ENCODE measurements at regions not wholly inside any gene's neighbourhood (a gene's known extent, or its start where the extent isn't known, plus 50 kb on each side); places are given as distances from the start of the nearest gene placed in this dataset.
"Not testable (repeated sequence)": the region's sequence is repeated elsewhere in the genome, so short reads cannot be mapped to it uniquely, and the experiment has no call there.

DNA sequence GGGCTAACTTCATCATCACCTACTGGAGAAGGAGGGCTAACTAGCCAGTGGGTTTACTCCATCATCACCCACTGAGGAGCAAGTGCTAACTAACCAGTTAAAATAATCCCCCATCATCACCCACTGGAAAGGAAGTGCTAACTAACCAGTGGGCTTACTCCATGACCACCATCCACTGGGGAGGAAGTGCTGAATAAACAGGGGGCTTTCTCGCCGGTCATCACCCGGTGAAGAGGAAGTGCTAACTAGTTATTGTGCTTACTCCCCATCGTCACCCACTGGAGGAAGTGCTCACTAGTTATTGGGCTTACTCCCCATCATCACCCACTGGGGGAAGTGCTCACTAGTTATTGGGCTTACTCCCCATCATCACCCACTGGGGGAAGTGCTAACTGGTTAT is 124.4 kb upstream of the SALL3 start:
- DNase-seq (ENCODE audit: low read depth) = no peak

DNA sequence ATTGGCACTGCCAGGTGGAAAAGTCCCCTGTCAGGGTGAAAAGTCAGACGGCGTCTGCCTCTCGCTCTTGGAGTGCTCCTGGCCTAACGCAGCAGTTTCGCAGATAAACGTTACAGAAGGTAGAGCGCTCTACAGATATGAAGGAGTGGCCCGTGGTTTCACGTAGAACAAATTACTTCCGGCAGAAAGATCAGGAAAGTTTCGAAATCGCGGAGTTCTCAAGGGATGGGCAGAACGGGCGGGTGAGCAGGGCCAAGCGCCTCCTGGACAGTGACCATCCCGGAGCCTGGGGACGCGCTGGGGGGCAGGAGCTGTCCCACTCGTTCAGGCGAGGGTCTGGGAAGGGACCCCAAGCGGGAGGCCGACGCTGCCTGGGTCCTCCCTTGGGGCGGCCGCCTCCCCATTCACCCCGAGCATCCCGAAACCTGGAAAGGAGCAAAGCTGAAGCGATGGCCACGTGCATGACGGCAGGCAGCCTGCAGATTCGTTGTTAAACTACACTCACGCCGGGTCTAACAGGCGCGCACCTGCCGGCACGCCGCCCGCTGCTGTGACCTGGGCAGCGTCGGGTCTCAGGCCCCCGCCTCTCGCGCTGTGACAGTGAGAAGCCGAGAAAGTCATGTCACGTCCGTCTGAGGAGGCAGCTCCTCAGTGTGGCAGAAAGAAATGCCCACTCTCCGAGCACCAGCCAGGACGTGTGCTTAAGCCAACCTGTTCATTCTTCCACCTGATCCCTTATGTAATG is 122.9 kb upstream of the SALL3 start:
- DNase-seq (ENCODE audit: low read depth) = no peak

DNA sequence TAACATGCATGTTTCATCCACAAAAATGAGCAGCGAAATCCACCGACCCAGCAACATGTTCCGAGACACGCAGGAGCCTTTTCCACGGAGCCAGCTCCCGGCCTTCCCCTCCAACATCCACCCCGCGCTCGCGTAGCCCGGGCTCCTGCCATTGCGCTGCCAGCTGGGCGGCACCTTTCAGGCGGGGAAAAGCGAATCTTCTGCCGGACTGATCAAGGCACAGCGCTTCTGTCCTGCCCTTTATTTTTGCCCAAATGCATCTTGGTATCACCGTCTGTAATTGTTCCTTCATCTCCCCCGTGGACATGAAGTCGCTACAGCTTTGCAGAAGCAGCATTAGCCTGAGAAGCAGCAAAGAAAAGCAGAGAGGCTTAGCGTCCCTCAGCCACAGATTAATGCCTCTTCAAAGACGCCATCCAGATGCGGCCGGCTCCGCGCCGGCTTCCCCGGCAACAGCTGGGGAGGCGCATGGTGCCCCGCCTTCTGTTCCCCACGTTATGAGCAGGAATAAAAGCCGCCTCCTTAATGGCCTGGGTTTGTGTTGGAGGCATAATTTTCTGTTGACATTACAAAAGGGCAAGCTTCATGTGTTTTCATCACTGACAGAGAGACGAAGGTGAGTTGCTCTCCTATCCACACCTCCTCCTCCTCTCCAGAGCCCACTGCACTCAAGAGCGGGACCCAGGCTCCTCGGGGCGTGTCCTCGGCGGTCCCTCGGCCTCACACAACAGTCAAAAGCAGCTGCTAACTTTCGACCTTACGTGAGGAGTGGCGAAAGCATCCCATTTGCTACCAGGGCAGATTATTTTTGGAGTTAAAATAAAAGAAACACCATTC is 122.1 kb upstream of the SALL3 start:
- DNase-seq (ENCODE audit: low read depth) = no peak

DNA sequence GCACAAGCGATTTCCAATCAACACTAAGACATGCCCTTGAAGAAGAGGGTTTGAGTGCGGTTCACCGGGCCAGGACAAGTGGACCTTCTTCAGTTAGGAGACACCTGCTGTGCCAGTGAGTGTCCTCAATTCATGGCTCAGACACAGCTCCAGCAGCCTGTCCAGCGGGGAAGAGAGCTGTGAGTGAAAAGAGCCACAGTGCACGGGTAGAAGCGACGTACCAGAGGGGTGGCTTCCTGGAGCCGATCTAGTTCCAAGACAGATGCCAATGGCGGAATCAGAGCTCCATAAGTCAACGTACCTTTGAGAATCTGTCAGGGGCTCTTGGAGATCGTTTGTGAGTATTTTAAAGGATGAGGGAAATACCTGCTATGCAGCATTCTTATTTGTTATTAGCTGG is 119.9 kb upstream of the SALL3 start:
- no peak for DNase-seq (ENCODE audit: low read depth)

DNA sequence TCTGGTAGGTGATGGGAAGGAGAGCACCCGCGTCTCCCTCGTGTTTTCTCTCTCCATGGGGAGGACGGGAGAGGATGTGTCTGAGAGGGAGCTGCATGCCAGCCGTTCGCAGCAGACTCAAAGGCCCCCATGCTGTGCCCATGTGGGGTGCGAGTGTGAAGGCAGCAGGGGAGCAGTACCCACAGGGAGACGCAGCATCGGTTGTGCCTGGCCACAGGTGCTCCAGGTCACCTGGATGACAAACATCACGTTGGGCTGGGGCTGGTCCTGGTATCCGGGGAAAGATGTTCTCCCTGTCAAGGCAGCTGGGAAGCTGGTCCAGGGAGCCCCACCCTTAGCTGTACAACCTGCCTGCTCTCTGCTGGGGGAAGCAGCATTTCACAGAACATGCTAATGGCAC is 119.5 kb upstream of the SALL3 start:
- no peak for DNase-seq (ENCODE audit: low read depth)

DNA sequence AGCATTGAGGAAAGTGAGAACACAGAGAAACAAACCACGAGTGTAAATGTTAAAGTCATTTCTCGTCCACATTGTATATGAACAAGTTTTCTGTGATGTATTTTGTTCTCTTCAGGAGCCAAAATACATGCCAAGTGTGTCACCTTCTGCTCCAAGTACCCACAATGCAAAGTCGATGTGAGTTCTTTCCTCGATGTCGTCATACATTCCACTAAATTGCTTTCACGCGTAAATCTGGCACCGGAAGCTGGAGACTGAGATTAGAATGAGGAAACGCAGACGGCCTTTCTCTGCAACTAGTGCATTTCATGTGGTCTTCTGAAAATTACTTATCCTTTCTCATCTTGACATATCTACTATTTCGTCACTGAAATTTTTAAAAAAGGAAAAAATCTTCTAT is 118.5 kb upstream of the SALL3 start:
- no peak for DNase-seq (ENCODE audit: low read depth)

DNA sequence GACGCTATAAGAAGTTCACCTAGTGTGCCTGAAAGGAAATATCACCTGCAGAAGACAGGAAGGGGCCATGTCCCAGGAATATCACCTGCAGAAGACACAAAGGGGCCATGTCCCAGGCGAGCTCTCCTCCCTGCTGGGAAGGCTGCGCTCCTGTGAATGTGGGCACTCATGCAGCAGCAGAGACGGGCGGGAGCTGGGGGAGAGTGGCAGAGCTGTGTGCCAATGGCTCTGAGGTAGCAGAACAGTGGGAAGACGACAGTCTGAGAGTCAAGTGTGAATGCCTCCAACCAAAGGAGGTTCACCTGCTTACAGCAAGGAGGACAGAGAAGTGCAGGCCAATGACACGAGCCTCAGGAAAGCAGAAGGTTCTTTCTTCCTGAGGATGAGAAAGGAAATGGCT is 117.9 kb upstream of the SALL3 start:
- DNase-seq (ENCODE audit: low read depth) = no peak

DNA sequence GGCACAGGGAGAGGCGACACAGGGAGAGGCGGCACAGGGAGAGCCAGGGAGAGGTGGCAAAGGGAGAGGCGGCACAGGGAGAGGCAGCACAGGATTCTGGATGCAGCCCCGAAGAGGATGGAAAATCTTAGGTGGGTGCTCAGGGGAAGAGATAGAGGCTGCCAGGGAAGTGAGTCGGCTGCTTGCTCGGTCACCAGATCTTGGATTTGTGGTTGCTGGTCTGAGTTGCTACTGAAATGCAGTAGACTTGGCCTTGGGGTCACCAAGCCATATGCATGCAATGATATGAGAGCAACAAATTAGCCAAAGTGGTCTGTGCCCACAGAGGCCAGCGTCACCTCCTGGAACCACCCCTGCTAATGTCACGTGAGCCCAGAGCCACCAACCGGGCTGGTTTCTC is 117.2 kb upstream of the SALL3 start:
- DNase-seq (ENCODE audit: low read depth) = no peak

DNA sequence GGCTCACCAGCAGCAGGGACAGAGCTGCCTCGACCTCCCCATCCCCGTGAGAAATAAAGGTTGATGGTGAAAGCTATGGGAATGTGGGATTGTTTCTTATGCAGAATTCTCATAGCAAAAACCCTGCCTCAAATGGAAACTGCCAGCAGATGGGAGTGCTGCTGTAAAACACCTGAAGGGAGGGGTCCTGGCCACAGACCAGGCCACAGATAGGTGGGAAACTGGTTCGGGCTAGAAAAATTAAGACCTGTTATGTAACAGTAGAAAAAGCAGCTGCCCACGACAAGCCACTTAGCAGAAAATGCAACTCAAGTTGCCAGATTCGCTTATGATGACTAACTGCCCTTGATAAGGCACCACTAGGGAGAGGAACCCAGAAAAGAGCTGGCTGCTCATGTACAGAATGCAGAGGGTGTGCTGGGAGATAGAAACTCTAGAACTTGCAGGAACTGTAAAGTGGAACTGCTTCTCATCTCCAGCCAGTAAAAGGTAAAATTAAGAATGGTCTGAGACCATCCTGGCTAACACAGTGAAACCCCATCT is 114.5 kb upstream of the SALL3 start:
- DNase-seq (ENCODE audit: low read depth) = no peak

DNA sequence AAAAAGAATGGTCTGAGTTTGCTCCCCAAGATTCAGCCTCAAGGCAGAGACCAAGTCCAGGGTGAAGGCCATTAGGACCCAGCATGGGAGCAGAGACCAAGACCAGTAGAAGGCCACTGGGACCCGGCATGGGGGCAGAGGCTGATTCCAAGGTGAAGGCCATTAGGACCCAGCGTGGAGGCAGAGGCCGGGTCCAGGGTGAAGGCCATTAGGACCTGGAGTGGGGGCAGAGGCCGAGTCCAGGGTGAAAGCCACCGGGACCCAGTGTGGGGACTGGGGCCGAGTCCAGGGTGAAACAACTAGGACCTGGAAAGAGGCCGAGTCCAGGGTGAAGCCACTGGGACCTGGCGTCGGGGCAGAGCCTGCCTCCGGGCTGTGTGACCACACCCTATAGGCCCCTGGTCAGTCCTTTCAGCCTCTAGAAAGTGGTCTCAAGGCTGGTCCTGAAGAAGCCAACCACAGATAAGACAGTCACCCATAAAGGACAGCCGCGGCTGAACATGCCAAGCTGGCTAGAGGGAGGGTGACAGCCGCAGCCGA is 113.8 kb upstream of the SALL3 start:
- no peak for DNase-seq (ENCODE audit: low read depth)

DNA sequence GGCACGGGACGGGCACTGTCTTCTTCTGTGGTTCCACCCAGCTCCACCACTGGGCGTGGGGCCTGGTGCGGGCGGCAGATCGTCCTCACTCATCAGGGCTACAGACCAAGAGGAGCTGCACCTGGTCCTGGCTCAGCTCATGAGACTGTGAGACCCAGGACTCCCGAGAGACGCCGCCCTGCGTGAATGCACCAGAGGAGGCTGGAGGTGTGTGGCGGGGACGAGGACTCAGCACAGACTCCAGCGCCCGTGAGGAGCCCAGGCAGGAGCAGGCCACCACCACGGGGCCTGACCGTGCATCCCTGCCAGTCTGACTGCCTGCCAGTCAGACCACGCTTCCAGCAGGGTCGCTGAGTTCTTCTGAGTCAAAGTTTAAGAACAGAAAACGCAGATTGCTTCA is 112.5 kb upstream of the SALL3 start:
- DNase-seq (ENCODE audit: low read depth) = no peak

DNA sequence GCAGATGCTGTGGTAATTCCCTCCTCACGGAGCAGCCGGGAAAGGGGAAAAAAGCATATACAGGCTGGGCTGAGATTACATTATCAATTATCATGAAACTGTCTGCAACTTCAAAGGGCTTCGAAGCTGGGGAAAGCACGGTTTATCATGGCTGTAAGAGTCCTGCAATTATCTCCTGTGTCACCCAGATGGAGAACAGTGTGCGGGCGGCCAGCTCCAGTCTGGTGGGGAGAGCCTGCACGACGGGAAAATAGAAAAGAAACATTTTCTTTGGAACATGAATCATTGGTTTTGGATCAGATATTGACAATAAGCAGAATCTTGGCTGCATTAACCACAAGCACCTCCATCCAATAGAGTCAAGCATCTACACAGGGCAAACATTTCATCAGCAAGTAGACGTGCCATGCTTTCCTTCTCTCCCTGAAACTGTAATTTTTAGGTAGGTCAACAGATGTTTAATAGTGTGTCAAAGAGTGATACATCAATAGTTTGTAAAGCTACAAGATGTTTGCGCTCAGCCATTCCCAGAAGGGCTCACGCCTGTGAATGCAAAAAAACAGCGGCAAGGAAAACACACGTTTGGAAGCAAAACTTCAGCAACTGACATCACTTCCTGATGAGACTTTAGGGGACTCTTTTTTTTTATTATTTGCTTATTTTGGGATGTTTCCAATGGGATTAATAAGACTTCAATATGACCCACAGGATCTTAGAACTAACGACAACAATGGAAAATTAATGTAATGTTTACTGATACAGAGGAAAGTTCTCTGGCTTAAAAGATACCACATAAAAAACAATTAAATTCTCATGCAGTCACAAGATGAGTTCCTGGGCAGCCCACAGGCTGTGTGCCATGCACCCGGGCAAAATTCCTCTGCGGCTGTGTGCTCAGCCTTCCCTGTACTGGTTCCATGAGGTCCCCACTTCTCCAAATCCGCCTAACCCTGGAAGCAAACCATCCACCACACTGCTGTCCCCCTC is 111.0 kb upstream of the SALL3 start:
- no peak for DNase-seq (ENCODE audit: low read depth)

DNA sequence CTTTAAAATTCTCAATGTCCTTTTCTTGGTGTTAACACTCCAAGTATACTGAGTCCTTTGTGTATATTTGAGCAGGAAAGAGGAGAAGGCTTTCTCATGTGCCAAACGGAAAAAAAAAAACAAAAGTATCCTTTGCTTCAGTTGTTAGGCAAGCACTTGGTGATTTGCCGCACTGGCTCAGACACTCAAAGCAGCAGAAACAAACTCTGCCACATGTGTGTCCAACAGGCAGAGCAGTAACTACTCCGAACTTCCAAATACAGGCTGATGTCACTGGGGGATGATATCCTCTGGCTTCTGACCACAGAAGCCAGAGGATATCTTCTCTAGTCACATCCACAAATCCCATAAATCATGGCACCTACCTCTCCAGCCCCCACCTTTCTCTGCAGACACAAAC is 108.0 kb upstream of the SALL3 start:
- DNase-seq (ENCODE audit: low read depth) = peak; percentile 23

DNA sequence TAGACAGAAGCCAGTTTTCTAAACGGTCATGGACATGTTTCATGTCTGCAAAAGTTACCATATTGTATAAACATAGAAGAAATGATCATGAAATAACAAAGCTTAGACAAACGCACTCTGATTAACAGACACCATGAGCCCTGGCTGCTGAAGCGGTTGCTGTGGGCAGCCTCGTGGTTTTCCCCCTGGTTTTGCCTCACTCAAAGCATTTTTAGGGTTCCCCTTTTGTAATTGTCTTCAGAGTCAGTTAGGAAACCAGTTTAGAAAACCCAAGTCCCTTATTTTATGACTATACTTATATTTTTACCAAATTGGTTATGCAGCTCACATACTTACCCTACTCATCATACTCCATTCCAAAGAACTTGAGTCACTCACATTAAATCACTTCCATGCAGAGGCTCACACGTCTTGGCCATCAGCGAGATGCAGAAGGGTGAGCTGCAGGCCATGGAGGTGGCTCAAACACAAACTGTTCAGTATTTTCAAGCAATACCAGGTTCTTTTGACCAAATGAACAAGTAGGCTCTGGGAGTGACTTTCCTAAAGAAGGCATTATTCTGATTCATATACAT is 105.6 kb upstream of the SALL3 start:
- DNase-seq (ENCODE audit: low read depth) = peak; percentile 28

DNA sequence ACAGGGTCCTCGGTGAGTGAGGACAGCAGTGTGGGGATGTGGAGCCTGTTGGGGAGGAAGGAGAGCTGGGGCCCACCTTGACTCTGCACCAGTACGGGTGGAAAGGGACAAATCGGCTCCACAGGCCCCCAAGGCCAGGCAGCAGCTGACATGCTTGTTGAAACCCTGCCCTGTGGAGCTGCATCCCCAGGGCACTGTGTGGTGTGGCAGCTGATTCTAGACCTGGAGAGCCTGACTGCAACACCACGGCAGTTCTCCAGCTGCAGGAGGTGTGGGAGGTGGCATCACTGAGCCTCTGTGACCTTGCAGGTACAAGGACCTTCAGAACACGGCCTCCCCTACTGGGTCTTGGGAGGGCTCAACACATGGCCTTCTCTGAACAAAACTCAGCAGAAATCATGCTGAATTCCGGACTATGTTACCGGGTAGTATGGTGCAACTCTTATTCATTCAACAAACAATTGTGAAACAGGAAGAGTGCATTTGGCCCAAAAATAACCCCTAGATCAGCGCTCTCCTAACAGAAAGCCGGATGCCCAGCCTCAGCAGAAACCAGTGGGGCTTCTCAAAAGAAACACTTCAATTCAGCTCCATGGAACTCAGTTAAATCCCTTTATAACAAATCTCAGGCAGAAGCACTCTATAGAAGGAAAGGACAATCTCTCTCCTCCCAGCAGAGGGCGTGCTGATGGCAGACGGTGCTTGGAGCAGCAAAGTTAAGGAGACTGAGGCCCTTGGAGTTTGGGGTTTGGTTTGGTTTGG is 104.4 kb upstream of the SALL3 start:
- no peak for DNase-seq (ENCODE audit: low read depth)

DNA sequence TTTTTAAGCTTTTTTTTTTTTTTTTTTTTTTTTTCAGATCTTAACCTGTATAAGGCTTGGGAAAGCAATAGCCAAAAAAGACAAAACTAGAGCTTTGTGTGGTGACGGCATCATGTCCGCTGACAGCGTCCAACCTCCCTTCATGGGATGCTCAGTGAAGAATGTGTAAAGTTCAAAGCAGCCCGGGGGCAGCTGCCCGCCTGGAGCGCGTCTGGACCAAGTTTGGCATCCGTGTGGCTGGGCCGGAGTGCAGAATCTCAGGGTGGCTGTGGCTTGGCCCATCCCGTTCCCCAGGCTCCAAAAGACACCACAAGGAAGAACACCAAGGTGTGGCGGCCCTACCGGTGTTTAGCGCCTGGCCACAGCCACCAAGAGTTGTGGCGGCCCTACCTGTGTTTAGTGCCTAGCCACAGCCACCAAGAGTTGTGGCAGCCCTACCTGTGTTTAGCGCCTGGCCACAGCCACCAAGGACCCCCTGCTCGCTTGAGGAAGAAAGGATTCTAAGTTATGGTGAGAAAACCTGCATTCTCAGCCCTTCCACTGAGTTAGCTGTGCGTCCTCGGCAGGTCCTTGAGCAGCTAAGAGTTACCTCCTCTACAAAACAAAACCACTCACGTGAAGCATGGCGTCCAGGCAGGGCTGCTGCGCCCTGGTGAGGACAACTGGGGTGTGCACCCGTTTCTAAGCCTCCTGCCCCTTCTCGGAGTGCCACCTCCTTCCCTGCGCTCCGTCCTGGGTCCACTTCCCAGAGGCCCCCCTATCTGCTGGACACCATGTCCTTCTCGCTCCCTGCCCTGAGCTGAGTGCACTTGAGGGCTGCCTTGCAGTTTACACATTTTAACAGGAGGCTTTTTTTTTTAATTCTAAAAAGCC is 103.6 kb upstream of the SALL3 start:
- DNase-seq (ENCODE audit: low read depth) = no peak

DNA sequence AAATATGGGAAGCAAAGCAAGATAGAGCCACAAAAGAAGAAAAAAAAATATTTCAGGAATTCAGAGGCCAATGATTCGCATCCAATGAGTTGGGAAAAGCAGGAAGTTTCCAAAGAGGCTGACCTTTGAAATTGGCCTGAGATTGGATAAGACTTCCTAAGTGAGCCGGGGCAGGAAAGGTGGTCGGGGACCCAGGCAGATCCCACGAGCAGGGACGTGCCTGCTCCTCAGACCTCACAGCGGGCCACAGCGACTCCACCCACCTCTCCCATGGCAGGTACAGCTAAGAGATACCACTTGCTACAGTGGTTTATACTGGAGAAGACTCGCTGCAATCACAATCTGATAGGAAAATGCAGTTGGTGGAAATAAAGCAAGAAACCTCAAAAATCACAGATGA is 102.8 kb upstream of the SALL3 start:
- no peak for DNase-seq (ENCODE audit: low read depth)

DNA sequence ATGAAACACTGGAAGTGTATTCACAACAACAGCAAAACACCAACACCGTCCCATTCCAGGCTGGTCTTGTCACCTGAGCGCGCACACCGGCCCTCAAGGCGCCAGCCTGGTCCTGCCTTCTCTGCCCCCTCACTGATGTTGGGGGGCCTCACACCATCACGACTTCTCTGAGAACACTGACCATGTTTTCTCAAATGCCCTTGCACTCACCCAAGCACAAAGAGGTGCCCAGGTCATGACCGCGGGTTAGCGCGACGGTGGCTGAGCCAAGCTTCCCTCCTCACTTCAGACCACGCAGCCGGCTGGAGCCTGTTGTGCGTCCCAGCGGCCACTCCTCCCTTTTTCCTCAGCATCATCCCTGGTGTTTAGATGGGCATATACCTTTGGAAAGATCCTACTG is 101.3 kb upstream of the SALL3 start:
- no peak for DNase-seq (ENCODE audit: low read depth)

DNA sequence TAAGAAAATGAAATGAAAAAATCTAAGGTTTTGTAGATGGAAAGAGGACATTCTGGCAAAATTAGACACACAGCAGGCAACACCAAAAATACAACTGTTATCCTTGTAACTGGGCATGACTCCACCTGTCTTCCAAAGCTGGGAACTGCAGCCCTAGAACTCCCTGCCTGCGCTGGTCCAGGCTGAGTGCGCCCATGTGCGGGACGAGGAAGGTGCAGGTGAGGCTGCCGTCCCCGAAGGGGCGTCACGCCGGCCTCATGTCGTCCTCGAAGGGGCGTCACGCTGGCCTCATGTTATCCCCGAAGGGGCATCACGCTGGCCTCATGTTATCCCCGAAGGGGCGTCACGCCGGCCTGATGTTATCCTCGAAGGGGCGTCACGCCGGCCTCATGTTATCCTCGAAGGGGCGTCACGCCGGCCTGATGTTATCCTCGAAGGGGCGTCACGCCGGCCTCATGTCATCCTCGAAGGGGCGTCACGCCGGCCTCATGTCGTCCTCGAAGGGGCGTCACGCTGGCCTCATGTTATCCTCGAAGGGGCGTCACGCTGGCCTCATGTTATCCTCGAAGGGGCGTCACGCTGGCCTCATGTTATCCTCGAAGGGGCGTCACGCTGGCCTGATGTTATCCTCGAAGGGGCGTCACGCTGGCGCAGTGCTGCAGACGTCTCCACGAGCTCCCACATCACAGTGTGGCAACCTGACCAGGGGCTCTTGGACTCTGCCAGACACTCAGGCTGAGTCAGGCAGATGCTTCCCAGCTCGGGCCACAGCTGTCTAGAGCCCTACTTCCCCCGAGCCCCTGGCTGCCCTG is 100.3 kb upstream of the SALL3 start:
- not testable (repeated sequence) for DNase-seq (ENCODE audit: low read depth)
